Fibroblast of lung (primary cell): ENCODE measurements at regions not wholly inside any gene's neighbourhood (a gene's known extent, or its start where the extent isn't known, plus 50 kb on each side); places are given as distances from the start of the nearest gene placed in this dataset.

Experiments used
- EZH2 ChIP-seq: IDR thresholded peaks from 2 replicates; pipeline ENCODE4 v1.5.1; 2012; ENCODE audit warnings: low read length, control low read depth, mild to moderate bottlenecking; ENCODE audit errors: missing control alignments
- TF ChIP-seq, protein P1 (sequence below), 2 donors: IDR thresholded peaks in 1 of 2; conservative IDR thresholded peaks in 1 of 2; 1 replicate in 1 of 2; 2 replicates in 1 of 2; pipeline ENCODE4 v1.5.1; 2011 to 2012; ENCODE audit warnings: low read length in 2 of 2, control low read depth in 1 of 2, inconsistent platforms in 1 of 2, low read depth in 1 of 2, mild to moderate bottlenecking in 1 of 2

DNA sequence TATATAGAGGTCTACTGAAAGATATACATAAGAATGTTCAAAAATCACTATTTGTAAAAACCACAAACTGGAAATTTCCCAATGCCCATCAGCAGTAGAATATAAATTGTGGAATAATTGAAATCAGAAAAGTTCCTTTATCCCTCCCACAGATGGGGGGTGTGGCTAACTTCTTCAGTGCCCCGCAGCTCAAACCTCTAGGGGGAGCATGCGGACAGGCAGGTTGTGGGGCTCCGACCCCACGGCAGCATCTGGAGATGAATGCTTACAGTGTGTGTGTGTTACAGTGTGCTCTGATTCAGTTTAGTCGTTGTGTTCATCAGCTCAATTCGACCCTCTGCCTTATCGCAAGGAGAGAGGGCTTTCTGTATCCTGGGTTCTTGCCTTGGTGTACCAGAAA is 262.1 kb upstream of the LRRC7 start:
- TF ChIP-seq, protein P1, sequence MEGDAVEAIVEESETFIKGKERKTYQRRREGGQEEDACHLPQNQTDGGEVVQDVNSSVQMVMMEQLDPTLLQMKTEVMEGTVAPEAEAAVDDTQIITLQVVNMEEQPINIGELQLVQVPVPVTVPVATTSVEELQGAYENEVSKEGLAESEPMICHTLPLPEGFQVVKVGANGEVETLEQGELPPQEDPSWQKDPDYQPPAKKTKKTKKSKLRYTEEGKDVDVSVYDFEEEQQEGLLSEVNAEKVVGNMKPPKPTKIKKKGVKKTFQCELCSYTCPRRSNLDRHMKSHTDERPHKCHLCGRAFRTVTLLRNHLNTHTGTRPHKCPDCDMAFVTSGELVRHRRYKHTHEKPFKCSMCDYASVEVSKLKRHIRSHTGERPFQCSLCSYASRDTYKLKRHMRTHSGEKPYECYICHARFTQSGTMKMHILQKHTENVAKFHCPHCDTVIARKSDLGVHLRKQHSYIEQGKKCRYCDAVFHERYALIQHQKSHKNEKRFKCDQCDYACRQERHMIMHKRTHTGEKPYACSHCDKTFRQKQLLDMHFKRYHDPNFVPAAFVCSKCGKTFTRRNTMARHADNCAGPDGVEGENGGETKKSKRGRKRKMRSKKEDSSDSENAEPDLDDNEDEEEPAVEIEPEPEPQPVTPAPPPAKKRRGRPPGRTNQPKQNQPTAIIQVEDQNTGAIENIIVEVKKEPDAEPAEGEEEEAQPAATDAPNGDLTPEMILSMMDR (conservative IDR thresholded peaks at IDR 0.05 in 1 of 2, IDR thresholded peaks at IDR 0.05 in 1 of 2; ENCODE audit: low read depth in 1 of 2, low read length in 2 of 2): no peak
- no peak for TF ChIP-seq EZH2
